Left lobe of liver (tissue), 2 donors: ENCODE measurements at regions not wholly inside any gene's neighbourhood (a gene's known extent, or its start where the extent isn't known, plus 50 kb on each side); places are given as distances from the start of the nearest gene placed in this dataset.
A peak's percentile ranks its signal among the peaks of the same experiment; 100 is the strongest.
"Not testable (repeated sequence)": the region's sequence is repeated elsewhere in the genome, so short reads cannot be mapped to it uniquely, and the experiment has no call there.

ENCODE experiments used
- ATAC-seq: fragments of 200-7000 bp; cut with Tn5 transposase; one replicate; pipeline ENCODE4 v1.9.1; 2020; ENCODE audit warnings: mild to moderate bottlenecking, moderate library complexity
- DNase-seq: peaks from one replicate; pipeline ENCODE4 v3.0.0-alpha.2; 2020; ENCODE audit warnings: low spot score
- donor health status: DM: no; HTN: no; CAD: no; lungs with moderate emphysema.
- donor health status: DM: no; HTN: yes; CAD: no.

GRCh38 chr2:163970058-163970813, 234.4 kb upstream of the FIGN start:
- ATAC-seq (no peak), DNase-seq (no peak)

- ATAC-seq, DNase-seq: not testable (repeated sequence)
These were observed 228.5 kb upstream of the FIGN start for GRCh38 chr2:163964278-163964677.

GRCh38 chr2:163953390-163953907, 217.6 kb upstream of the FIGN start:
- DNase-seq = no peak
- ATAC-seq = no peak

GRCh38 chr2:163951312-163951711, 215.5 kb upstream of the FIGN start:
- DNase-seq (no peak), ATAC-seq (no peak)

- no peak for DNase-seq
- no peak for ATAC-seq
These were observed 213.9 kb upstream of the FIGN start for GRCh38 chr2:163949693-163950092.

GRCh38 chr2:163944347-163944737, 208.5 kb upstream of the FIGN start:
- no peak for ATAC-seq
- DNase-seq = no peak

- ATAC-seq = no peak
- no peak for DNase-seq
These were observed 207.9 kb upstream of the FIGN start for GRCh38 chr2:163943403-163944346.

GRCh38 chr2:163934131-163934530, 198.3 kb upstream of the FIGN start:
- no peak for DNase-seq
- ATAC-seq = no peak

GRCh38 chr2:163919717-163920116, 183.9 kb upstream of the FIGN start:
- ATAC-seq = no peak
- DNase-seq = no peak

- ATAC-seq, DNase-seq: not testable (repeated sequence)
These were observed 178.7 kb upstream of the FIGN start for GRCh38 chr2:163914486-163914885.

GRCh38 chr2:163913532-163913944, 177.7 kb upstream of the FIGN start:
- not testable (repeated sequence) for DNase-seq, ATAC-seq

GRCh38 chr2:163909411-163910080, 173.7 kb upstream of the FIGN start:
- DNase-seq = no peak
- ATAC-seq = no peak

- ATAC-seq (no peak), DNase-seq (no peak)
These were observed 170.6 kb upstream of the FIGN start for GRCh38 chr2:163906410-163906809.

- ATAC-seq (no peak), DNase-seq (no peak)
These were observed 162.0 kb upstream of the FIGN start for GRCh38 chr2:163897799-163898198.

GRCh38 chr2:163893444-163893843, 157.6 kb upstream of the FIGN start:
- not testable (repeated sequence) for ATAC-seq, DNase-seq

GRCh38 chr2:163888591-163888990, 152.8 kb upstream of the FIGN start:
- DNase-seq (no peak), ATAC-seq (no peak)

- no peak for ATAC-seq
- DNase-seq = no peak
These were observed 151.4 kb upstream of the FIGN start for GRCh38 chr2:163887182-163887581.

- ATAC-seq = no peak
- no peak for DNase-seq
These were observed 148.6 kb upstream of the FIGN start for GRCh38 chr2:163884416-163884815.

GRCh38 chr2:163878718-163879117, 142.9 kb upstream of the FIGN start:
- peak; percentile 43 for DNase-seq
- peak; percentile 79 for ATAC-seq

- DNase-seq (no peak), ATAC-seq (no peak)
These were observed 141.5 kb upstream of the FIGN start for GRCh38 chr2:163877316-163877715.

- no peak for DNase-seq
- no peak for ATAC-seq
These were observed 127.3 kb upstream of the FIGN start for GRCh38 chr2:163863073-163863472.
